IMR-90 (cell line): ENCODE measurements at regions not wholly inside any gene's neighbourhood (a gene's known extent, or its start where the extent isn't known, plus 50 kb on each side); places are given as distances from the start of the nearest gene placed in this dataset.

Experiments used
- ATAC-seq: fragments of 200-7000 bp; cut with Tn5 transposase; 2 replicates; pipeline ENCODE4 v1.9.1; 2020; ENCODE audit warnings: low read depth, mild to moderate bottlenecking, moderate library complexity
- BruUV-seq: library from RNA; stranded (reverse); fragments of 400-500 nt; replicated peaks from 2 replicates; lab custom pipeline; 2021; lab: Mats Ljungman, UMichigan
- CTCF ChIA-PET: fragments of 300-600 bp; formaldehyde crosslinking; extraction: SDS; loops from one replicate; lab custom pipeline; 2021; ENCODE audit warnings: antibody characterized with exemption; lab: Yijun Ruan, JAX
- POLR2A ChIA-PET: fragments of 300-600 bp; sonication (Branson Sonifier 250); formaldehyde crosslinking; loops from one replicate; lab custom pipeline; 2022; ENCODE audit warnings: antibody characterized with exemption; ENCODE audit not compliant: unreplicated experiment; lab: Charles Lee
- DNase-seq: peaks from one replicate; pipeline ENCODE4 v3.0.0; 2013
- H2AFZ ChIP-seq: replicated peaks from 2 replicates; pipeline ENCODE3; 2013; ENCODE audit warnings: low read length, mild to moderate bottlenecking; ENCODE audit not compliant: poor library complexity
- H2AK5ac ChIP-seq: 2 replicates; pipeline ENCODE4 v1.6.1; 2013; ENCODE audit warnings: low read depth, low read length, inconsistent platforms
- H2AK9ac ChIP-seq: replicated peaks from 2 replicates; pipeline ENCODE3; 2013; ENCODE audit warnings: mild to moderate bottlenecking, low read depth, low read length, moderate library complexity; ENCODE audit not compliant: poor library complexity
- H2BK120ac ChIP-seq: 2 replicates; pipeline ENCODE4 v1.6.1; 2013; ENCODE audit warnings: low read depth, low read length, inconsistent platforms
- H2BK15ac ChIP-seq: 3 replicates; pipeline ENCODE4 v1.6.1; 2013; ENCODE audit warnings: low read depth, low read length, inconsistent platforms
- H2BK20ac ChIP-seq: 2 replicates; pipeline ENCODE4 v1.6.1; 2013; ENCODE audit warnings: low read depth, mild to moderate bottlenecking, inconsistent platforms, low read length, moderate library complexity
- H2BK5ac ChIP-seq: 2 replicates; pipeline ENCODE4 v1.6.1; 2013; ENCODE audit warnings: mild to moderate bottlenecking, low read depth, low read length, inconsistent platforms; ENCODE audit not compliant: poor library complexity, severe bottlenecking
- H3K14ac ChIP-seq: replicated peaks from 2 replicates; pipeline ENCODE4 v1.6.1; 2013; ENCODE audit warnings: low read depth, low read length, inconsistent platforms
- H3K18ac ChIP-seq: 2 replicates; pipeline ENCODE4 v1.6.1; 2013; ENCODE audit warnings: low read depth, low read length, control low read depth
- H3K23ac ChIP-seq: 2 replicates; pipeline ENCODE4 v1.6.1; 2013; ENCODE audit warnings: low read depth, low read length, inconsistent platforms
- H3K27ac ChIP-seq: 2 replicates; pipeline ENCODE4 v1.5.1; 2013; ENCODE audit warnings: mild to moderate bottlenecking, control low read depth, low read length; ENCODE audit not compliant: insufficient read depth
- H3K27me3 ChIP-seq: 2 replicates; pipeline ENCODE4 v1.6.1; 2013; ENCODE audit warnings: low read length; ENCODE audit not compliant: control insufficient read depth, insufficient read depth
- H3K36me3 ChIP-seq: 2 replicates; pipeline ENCODE4 v1.6.1; 2013; ENCODE audit warnings: low read length, mixed read lengths; ENCODE audit not compliant: control insufficient read depth, insufficient read depth
- H3K4ac ChIP-seq: 2 replicates; pipeline ENCODE4 v1.6.1; 2013; ENCODE audit warnings: low read depth, low read length, inconsistent platforms
- H3K4me1 ChIP-seq: 2 replicates; pipeline ENCODE4 v1.6.1; 2013; ENCODE audit warnings: low read length, mixed read lengths; ENCODE audit not compliant: control insufficient read depth, insufficient read depth
- H3K4me2 ChIP-seq: 2 replicates; pipeline ENCODE4 v1.6.1; 2013; ENCODE audit warnings: low read depth, mild to moderate bottlenecking, control low read depth, low read length, moderate library complexity
- H3K4me3 ChIP-seq: 2 replicates; pipeline ENCODE4 v1.5.1; 2013; ENCODE audit warnings: low read depth, mild to moderate bottlenecking, control low read depth, low read length, moderate library complexity; ENCODE audit not compliant: insufficient read depth
- H3K56ac ChIP-seq: 2 replicates; pipeline ENCODE4 v1.6.1; 2013; ENCODE audit warnings: low read length, inconsistent platforms; ENCODE audit not compliant: insufficient read depth; ENCODE audit errors: extremely low read depth
- H3K79me1 ChIP-seq, 2 experiments: 2 replicates each; pipeline ENCODE4 v1.6.1; 2013; ENCODE audit warnings: low read length in 2 of 2, inconsistent platforms in 1 of 2, low read depth in 1 of 2
- H3K9ac ChIP-seq: 2 replicates; pipeline ENCODE4 v1.6.1; 2013; ENCODE audit warnings: low read depth, low read length, control low read depth
- H3K9me1 ChIP-seq: 2 replicates; pipeline ENCODE4 v1.6.1; 2013; ENCODE audit warnings: low read length, inconsistent platforms; ENCODE audit not compliant: insufficient read depth
- H3K9me3 ChIP-seq: 2 replicates; pipeline ENCODE4 v1.6.1; 2013; ENCODE audit warnings: low read length; ENCODE audit not compliant: control insufficient read depth, insufficient read depth
- H4K20me1 ChIP-seq: 2 replicates; pipeline ENCODE4 v1.6.1; 2013; ENCODE audit warnings: low read length, inconsistent platforms; ENCODE audit not compliant: insufficient read depth
- H4K5ac ChIP-seq: 2 replicates; pipeline ENCODE4 v1.6.1; 2013; ENCODE audit warnings: mild to moderate bottlenecking, low read depth, low read length, control low read depth
- H4K8ac ChIP-seq, 2 experiments: 2 replicates each; pipeline ENCODE4 v1.6.1; 2013; ENCODE audit warnings: low read depth in 2 of 2, low read length in 2 of 2, control low read depth in 1 of 2, inconsistent platforms in 1 of 2
- H4K91ac ChIP-seq: 2 replicates; pipeline ENCODE4 v1.6.1; 2013; ENCODE audit warnings: low read depth, low read length, inconsistent platforms; ENCODE audit not compliant: insufficient read depth
- BHLHE40 ChIP-seq: fragments of 150-350 bp; IDR thresholded peaks from 2 replicates; pipeline ENCODE4 v1.6.1; 2016; ENCODE audit warnings: mild to moderate bottlenecking, low read depth, low read length
- CEBPB ChIP-seq: IDR thresholded peaks from 2 replicates; pipeline ENCODE4 v1.6.1; 2012; ENCODE audit warnings: low read depth, low read length, improper control_type of control experiment
- CHD1 ChIP-seq: IDR thresholded peaks from 2 replicates; pipeline ENCODE4 v1.6.1; 2012; ENCODE audit warnings: low read depth, low read length, improper control_type of control experiment
- FOS ChIP-seq: fragments of 150-350 bp; IDR thresholded peaks from 2 replicates; pipeline ENCODE4 v1.6.1; 2016; ENCODE audit warnings: low read depth, low read length
- MAFK ChIP-seq: IDR thresholded peaks from 2 replicates; pipeline ENCODE4 v1.6.1; 2012; ENCODE audit warnings: low read depth, low read length, improper control_type of control experiment
- MAZ ChIP-seq: IDR thresholded peaks from 2 replicates; pipeline ENCODE4 v1.6.1; 2012; ENCODE audit warnings: low read depth, mild to moderate bottlenecking, low read length, improper control_type of control experiment, moderate library complexity, borderline replicate concordance
- POLR2A ChIP-seq: IDR thresholded peaks from 2 replicates; pipeline ENCODE4 v1.6.1; 2012; ENCODE audit warnings: mild to moderate bottlenecking, low read depth, low read length
- RAD21 ChIP-seq: IDR thresholded peaks from 2 replicates; pipeline ENCODE4 v1.6.1; 2012; ENCODE audit warnings: low read length, improper control_type of control experiment
- RCOR1 ChIP-seq: IDR thresholded peaks from 2 replicates; pipeline ENCODE4 v1.6.1; 2012; ENCODE audit warnings: mild to moderate bottlenecking, low read length, improper control_type of control experiment; ENCODE audit not compliant: insufficient replicate concordance
- RFX5 ChIP-seq: IDR thresholded peaks from 2 replicates; pipeline ENCODE4 v1.8.0; 2012; ENCODE audit warnings: low read depth, mild to moderate bottlenecking, low read length, moderate library complexity
- SMC3 ChIP-seq: fragments of 150-350 bp; IDR thresholded peaks from 2 replicates; pipeline ENCODE4 v1.6.1; 2016; ENCODE audit warnings: low read depth, mild to moderate bottlenecking, antibody characterized with exemption, low read length, moderate library complexity
- WGBS, 2 experiments: methylation state at CpG; one replicate each; pipeline versions ENCODE4 v1.1.5 to v1.1.7; 2013; ENCODE audit warnings: missing lambda C conversion rate in 2 of 2; ENCODE audit not compliant: insufficient read length in 1 of 2; ENCODE audit errors: extremely low coverage in 2 of 2; 5-methylcytosine and 5-hydroxymethylcytosine counted together
- dilution Hi-C: fragments of 300-500 bp; cut with HindIII; formaldehyde crosslinking; loops from one replicate; pipeline ENCODE4 v1.14.3; 2018; ENCODE audit warnings: low sequenced_read_pairs; ENCODE audit not compliant: unreplicated experiment
- in situ Hi-C: fragments of 300-500 bp; cut with MboI; formaldehyde crosslinking; loops from 3 replicates; pipeline ENCODE4 v1.14.3; 2019; ENCODE audit warnings: low sequenced_read_pairs, inconsistent platforms, mixed read lengths
- intact Hi-C: fragments of 100-400 bp; cut with micrococcal nuclease; formaldehyde crosslinking; loops from 2 replicates; pipeline ENCODE4 v1.10.0; 2022
- TF ChIP-seq, protein P1 (sequence below): conservative IDR thresholded peaks from 2 replicates; pipeline ENCODE4 v1.5.1; 2012; ENCODE audit warnings: mild to moderate bottlenecking, low read depth, low read length, improper control_type of control experiment

DNA sequence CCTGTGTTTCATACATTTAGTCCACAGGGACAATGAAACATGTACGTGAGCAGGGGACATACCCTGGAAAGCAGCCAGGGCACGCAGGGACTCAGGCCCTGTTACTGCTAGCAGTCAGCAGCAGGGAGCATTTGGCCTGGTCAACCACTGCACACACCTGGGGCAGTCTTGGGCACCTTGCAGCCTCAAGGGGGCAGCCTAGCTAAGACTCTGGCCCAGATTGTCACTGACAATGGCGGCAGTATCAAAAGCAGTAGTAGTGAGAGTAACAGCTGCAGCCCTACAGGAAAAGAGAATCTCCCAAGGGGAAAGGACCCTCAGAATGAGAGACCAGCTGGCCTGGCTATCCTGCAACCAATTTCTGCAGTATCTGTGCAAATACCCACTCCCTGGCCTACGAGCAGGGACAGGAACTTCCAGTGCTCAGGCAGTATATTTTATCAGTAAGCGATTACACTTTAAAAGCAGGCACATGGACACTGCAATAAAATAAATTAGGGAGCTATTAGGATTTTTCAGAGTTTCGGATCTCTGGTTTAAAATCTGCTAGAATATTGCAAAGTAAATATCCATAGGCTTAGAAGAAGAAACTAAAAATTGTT is 475.6 kb downstream of the LTN1 start:
- POLR2A ChIA-PET = no interaction called here

More for the DNA sequence above, 475.6 kb downstream of the LTN1 start:
- H3K27ac ChIP-seq = peak overlapping the region; percentile 13; the same call in 1 of the 2 replicates
- 58% methylated on average over 2 of the region's 6 CpGs; no CpG with 5 or more reads in 1 of the 2 experiments for WGBS, 2 experiments
- H3K14ac ChIP-seq = no peak overlapping the region
- dilution Hi-C loops (no loop called here), intact Hi-C loops (loop anchor here (5.0 to 10.0 kb wide), 2 partner anchors 90 to 452 kb away; no protein-coding TSS in a partner anchor), in situ Hi-C loops (no loop called here)
- DNase-seq = no peak
- H4K91ac ChIP-seq = peak overlapping the region; percentile 30
- no peaks in the 10 kb centered on the region for H3K36me3 ChIP-seq
- H2AK5ac ChIP-seq = peak overlapping the region; percentile 93; the same call in 1 of the 2 replicates
- no peak; the same call in 1 of the 2 replicates for ATAC-seq
- peak overlapping the region; percentile 18 for H2AFZ ChIP-seq
- H2AK9ac ChIP-seq = no peak overlapping the region
- no peaks in the 10 kb centered on the region for H4K20me1 ChIP-seq
- H2BK20ac ChIP-seq = no peak overlapping the region; the same call in 1 of the 2 replicates
- no peak overlapping the region for H3K4me2 ChIP-seq
- no peaks in the 10 kb centered on the region; the same call in 1 of the 2 replicates for H3K4me1 ChIP-seq
- no peaks in the 10 kb centered on the region for H3K9me1 ChIP-seq
- H3K79me1 ChIP-seq = no peaks in the 10 kb centered on the region
- H2BK5ac ChIP-seq = peak overlapping the region; percentile 28
- H3K9ac ChIP-seq = no peak overlapping the region
- H3K56ac ChIP-seq = no peak overlapping the region
- peak overlapping the region; percentile 40 for H4K5ac ChIP-seq
- no peak overlapping the region for H3K4me3 ChIP-seq
- H3K18ac ChIP-seq = no peak overlapping the region
- CTCF ChIA-PET = no interaction called here
- H2BK15ac ChIP-seq = peak overlapping the region; percentile 69
- peak overlapping the region; percentile 23; the same call in 1 of the 2 replicates for H2BK120ac ChIP-seq
- H3K9me3 ChIP-seq = no peaks in the 10 kb centered on the region
- H3K23ac ChIP-seq = no peak overlapping the region
- H3K4ac ChIP-seq = peak overlapping the region; percentile 12; the same call in 1 of the 2 replicates
- peak overlapping the region; percentile 31 to 44; a peak in 2 of 4 replicates for H4K8ac ChIP-seq
- TF ChIP-seq CHD1 (no peak), RAD21 (peak; percentile 43), FOS (no peak), BHLHE40 (no peak), POLR2A (no peak), RCOR1 (no peak), CEBPB (no peak), RFX5 (no peak), MAFK (no peak), MAZ (no peak), SMC3 (0 out of 2 replicates have a peak, but pooled peaks have one; percentile 23)
- TF ChIP-seq, protein P1, sequence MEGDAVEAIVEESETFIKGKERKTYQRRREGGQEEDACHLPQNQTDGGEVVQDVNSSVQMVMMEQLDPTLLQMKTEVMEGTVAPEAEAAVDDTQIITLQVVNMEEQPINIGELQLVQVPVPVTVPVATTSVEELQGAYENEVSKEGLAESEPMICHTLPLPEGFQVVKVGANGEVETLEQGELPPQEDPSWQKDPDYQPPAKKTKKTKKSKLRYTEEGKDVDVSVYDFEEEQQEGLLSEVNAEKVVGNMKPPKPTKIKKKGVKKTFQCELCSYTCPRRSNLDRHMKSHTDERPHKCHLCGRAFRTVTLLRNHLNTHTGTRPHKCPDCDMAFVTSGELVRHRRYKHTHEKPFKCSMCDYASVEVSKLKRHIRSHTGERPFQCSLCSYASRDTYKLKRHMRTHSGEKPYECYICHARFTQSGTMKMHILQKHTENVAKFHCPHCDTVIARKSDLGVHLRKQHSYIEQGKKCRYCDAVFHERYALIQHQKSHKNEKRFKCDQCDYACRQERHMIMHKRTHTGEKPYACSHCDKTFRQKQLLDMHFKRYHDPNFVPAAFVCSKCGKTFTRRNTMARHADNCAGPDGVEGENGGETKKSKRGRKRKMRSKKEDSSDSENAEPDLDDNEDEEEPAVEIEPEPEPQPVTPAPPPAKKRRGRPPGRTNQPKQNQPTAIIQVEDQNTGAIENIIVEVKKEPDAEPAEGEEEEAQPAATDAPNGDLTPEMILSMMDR = peak; percentile 32
- H3K27me3 ChIP-seq = no peaks in the 10 kb centered on the region
- BruUV-seq = no TSS peak
